Endothelial cell of umbilical vein (primary cell): ENCODE measurements at regions not wholly inside any gene's neighbourhood (a gene's known extent, or its start where the extent isn't known, plus 50 kb on each side); places are given as distances from the start of the nearest gene placed in this dataset.

Experiments
- CTCF ChIP-seq, 2 donors: IDR thresholded peaks; 1 replicate in 1 of 2; 2 replicates in 1 of 2; pipeline ENCODE4 v1.5.1; 2011; ENCODE audit warnings: low read length in 2 of 2, mild to moderate bottlenecking in 2 of 2, moderate library complexity in 2 of 2, control low read depth in 1 of 2, inconsistent platforms in 1 of 2, low read depth in 1 of 2; ENCODE audit not compliant: insufficient read depth in 1 of 2; ENCODE audit errors: extremely low read depth in 1 of 2
- MYC ChIP-seq: IDR thresholded peaks from one replicate; pipeline ENCODE4 v1.6.1; 2011; ENCODE audit warnings: mild to moderate bottlenecking, low read depth, low read length
- POLR2A ChIP-seq: IDR thresholded peaks from 2 replicates; pipeline ENCODE4 v1.6.1; 2012; ENCODE audit warnings: low read depth, mild to moderate bottlenecking, control low read depth, low read length

DNA sequence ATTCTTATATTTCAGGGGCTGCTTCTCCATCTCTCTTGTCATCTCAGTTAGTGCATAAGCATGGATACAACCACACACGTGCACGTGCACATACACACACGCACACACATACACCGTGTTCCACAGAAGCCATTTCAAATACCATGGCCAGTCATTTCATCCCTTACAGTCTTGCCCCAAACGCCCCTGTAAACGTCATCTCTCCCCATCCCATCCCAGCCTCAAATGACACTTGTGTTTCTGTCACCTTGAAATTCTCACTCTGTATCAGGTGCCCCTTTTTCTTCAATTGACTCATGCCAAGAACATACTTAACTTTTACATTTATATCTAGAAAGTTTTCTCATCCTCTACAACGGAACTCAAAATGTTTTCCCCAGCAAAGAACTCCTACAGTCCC, 220.5 kb downstream of the IRS2 start:
- TF ChIP-seq CTCF (IDR thresholded peaks at IDR 0.05; ENCODE audit: extremely low read depth in 1 of 2, insufficient read depth in 1 of 2, low read depth in 1 of 2, low read length in 2 of 2), result no peak
- TF ChIP-seq POLR2A, result no peak
- TF ChIP-seq MYC, result no peak
